NT2/D1 (cell line): ENCODE measurements at regions not wholly inside any gene's neighbourhood (a gene's known extent, or its start where the extent isn't known, plus 50 kb on each side); places are given as distances from the start of the nearest gene placed in this dataset.

Experiments used
- YY1 ChIP-seq: IDR thresholded peaks from 2 replicates; pipeline ENCODE4 v1.6.1; 2011; ENCODE audit not compliant: insufficient read length, insufficient read depth
- ZNF274 ChIP-seq: IDR thresholded peaks from 2 replicates; pipeline ENCODE4 v1.6.1; 2011; ENCODE audit warnings: mild to moderate bottlenecking, low read depth, low read length

DNA sequence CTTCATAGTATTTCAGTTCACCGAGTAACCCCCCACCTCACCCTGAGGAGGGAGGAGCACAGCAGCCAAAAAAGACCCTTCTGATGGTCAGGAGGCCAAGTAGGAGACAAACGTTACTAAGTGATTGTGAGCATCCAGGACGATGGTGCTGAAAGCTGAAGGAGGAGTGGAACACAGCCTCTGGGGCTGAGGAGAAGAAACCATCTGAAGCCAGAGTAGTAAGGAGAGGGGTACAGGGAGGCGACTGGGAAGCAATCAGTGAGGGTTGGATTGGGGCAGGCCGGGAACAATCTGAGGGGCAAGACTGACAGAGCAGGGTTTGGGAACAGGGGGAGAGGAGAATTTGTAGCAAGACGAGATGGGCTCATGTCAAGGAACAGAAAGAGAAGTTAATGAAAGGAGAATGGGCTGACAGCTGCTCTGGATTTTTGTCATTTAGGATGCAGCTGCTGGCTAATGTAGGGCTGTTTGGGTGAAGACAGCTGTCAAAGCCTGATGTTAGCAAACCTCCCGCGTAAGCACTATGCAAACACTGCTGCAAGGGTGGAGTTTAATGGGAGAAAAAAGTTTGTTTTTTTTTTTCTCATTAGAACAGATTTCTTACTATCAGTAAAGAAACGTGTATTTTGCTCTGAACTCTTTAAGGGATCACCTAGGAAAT lies 622.2 kb downstream of the EDEM1 start:
- TF ChIP-seq YY1 (no peak), ZNF274 (no peak)
